WTC11 (cell line): ENCODE measurements at regions not wholly inside any gene's neighbourhood (a gene's known extent, or its start where the extent isn't known, plus 50 kb on each side); places are given as distances from the start of the nearest gene placed in this dataset.

Source experiments
- ATAC-seq: fragments of 200-7000 bp; cut with Tn5 transposase; 2 replicates; pipeline ENCODE4 v1.10.0; 2021; ENCODE audit warnings: mild to moderate bottlenecking, moderate library complexity
- CTCF ChIA-PET: fragments of 300-600 bp; sonication (Branson Sonifier 250); formaldehyde crosslinking; loops from one replicate; lab custom pipeline; 2021; ENCODE audit warnings: antibody characterized with exemption; lab: Charles Lee
- POLR2A ChIA-PET: fragments of 350-600 bp; sonication (Branson Sonifier 250); formaldehyde crosslinking; loops from one replicate; lab custom pipeline; 2021; ENCODE audit warnings: antibody characterized with exemption; lab: Charles Lee
- DNase-seq: peaks from one replicate; pipeline ENCODE4 v3.0.0; 2021; ENCODE audit warnings: low spot score
- H3K27ac Mint-ChIP-seq: 2 replicates; pipeline ENCODE4 v1.8.0; 2021; ENCODE audit warnings: mixed read lengths
- H3K27me3 Mint-ChIP-seq: 2 replicates; pipeline ENCODE4 v1.8.0; 2021; ENCODE audit warnings: low read depth, mild to moderate bottlenecking, moderate library complexity, mixed read lengths
- H3K36me3 Mint-ChIP-seq: 2 replicates; pipeline ENCODE4 v1.8.0; 2021; ENCODE audit warnings: mixed read lengths
- H3K4me1 Mint-ChIP-seq: 2 replicates; pipeline ENCODE4 v1.8.0; 2022; ENCODE audit warnings: mixed read lengths
- H3K4me3 Mint-ChIP-seq: 2 replicates; pipeline ENCODE4 v1.8.0; 2021; ENCODE audit warnings: mild to moderate bottlenecking, moderate library complexity, mixed read lengths
- H3K9me3 Mint-ChIP-seq: 2 replicates; pipeline ENCODE4 v1.8.0; 2021; ENCODE audit warnings: mixed read lengths
- ARID4B ChIP-seq: sonication (generic); formaldehyde crosslinking; IDR thresholded peaks from 2 replicates; pipeline ENCODE4 v1.8.0; 2023; ENCODE audit warnings: missing genetic modification reagents, mild to moderate bottlenecking, borderline replicate concordance
- ATF6 ChIP-seq: sonication (generic); formaldehyde crosslinking; IDR thresholded peaks from 2 replicates; pipeline ENCODE4 v1.8.1; 2023; ENCODE audit warnings: mild to moderate bottlenecking, missing genetic modification reagents
- CREM ChIP-seq: sonication (generic); formaldehyde crosslinking; IDR thresholded peaks from 2 replicates; pipeline ENCODE4 v1.8.1; 2022; ENCODE audit warnings: mild to moderate bottlenecking, missing genetic modification reagents, moderate library complexity
- ETV6 ChIP-seq: sonication (generic); formaldehyde crosslinking; IDR thresholded peaks from 2 replicates; pipeline ENCODE4 v1.8.1; 2022; ENCODE audit warnings: mild to moderate bottlenecking, missing genetic modification reagents
- FOXK1 ChIP-seq: sonication (generic); formaldehyde crosslinking; IDR thresholded peaks from 2 replicates; pipeline ENCODE4 v1.8.0; 2022; ENCODE audit warnings: mild to moderate bottlenecking, moderate library complexity, missing genetic modification reagents
- FOXP1 ChIP-seq: sonication (generic); formaldehyde crosslinking; IDR thresholded peaks from 2 replicates; pipeline ENCODE4 v1.8.0; 2022; ENCODE audit warnings: missing genetic modification reagents, mild to moderate bottlenecking, moderate library complexity, borderline replicate concordance
- JAZF1 ChIP-seq: fragments of 250-450 bp; sonication (Bioruptor Pico); IDR thresholded peaks from 2 replicates; pipeline ENCODE4 v1.9.0; 2021; ENCODE audit warnings: moderate library complexity, mild to moderate bottlenecking, inconsistent platforms
- NFE2L1 ChIP-seq: sonication (generic); formaldehyde crosslinking; IDR thresholded peaks from 2 replicates; pipeline ENCODE4 v1.8.1; 2023; ENCODE audit warnings: missing genetic modification reagents
- OVOL2 ChIP-seq: fragments of 250-450 bp; sonication (Bioruptor Pico); IDR thresholded peaks from 2 replicates; pipeline ENCODE4 v1.9.0; 2021; ENCODE audit warnings: mild to moderate bottlenecking, borderline replicate concordance
- RORB ChIP-seq: fragments of 250-450 bp; sonication (Bioruptor Pico); IDR thresholded peaks from 2 replicates; pipeline ENCODE4 v1.9.0; 2021; ENCODE audit warnings: mild to moderate bottlenecking
- STAT6 ChIP-seq: sonication (generic); formaldehyde crosslinking; conservative IDR thresholded peaks from 2 replicates; pipeline ENCODE4 v1.8.1; 2023; ENCODE audit warnings: mild to moderate bottlenecking, low read depth, missing genetic modification reagents, moderate library complexity
- TCF7 ChIP-seq: sonication (generic); formaldehyde crosslinking; IDR thresholded peaks from 2 replicates; pipeline ENCODE4 v1.8.0; 2022; ENCODE audit warnings: mild to moderate bottlenecking, low read depth, missing genetic modification reagents, moderate library complexity
- ZBTB21 ChIP-seq: sonication (generic); formaldehyde crosslinking; IDR thresholded peaks from 2 replicates; pipeline ENCODE4 v1.8.1; 2023; ENCODE audit warnings: mild to moderate bottlenecking, missing genetic modification reagents, borderline replicate concordance
- TF ChIP-seq, protein P1 (sequence below): sonication (generic); formaldehyde crosslinking; IDR thresholded peaks from 2 replicates; pipeline ENCODE4 v1.8.1; 2022; ENCODE audit warnings: low read depth, missing genetic modification reagents, borderline replicate concordance

DNA sequence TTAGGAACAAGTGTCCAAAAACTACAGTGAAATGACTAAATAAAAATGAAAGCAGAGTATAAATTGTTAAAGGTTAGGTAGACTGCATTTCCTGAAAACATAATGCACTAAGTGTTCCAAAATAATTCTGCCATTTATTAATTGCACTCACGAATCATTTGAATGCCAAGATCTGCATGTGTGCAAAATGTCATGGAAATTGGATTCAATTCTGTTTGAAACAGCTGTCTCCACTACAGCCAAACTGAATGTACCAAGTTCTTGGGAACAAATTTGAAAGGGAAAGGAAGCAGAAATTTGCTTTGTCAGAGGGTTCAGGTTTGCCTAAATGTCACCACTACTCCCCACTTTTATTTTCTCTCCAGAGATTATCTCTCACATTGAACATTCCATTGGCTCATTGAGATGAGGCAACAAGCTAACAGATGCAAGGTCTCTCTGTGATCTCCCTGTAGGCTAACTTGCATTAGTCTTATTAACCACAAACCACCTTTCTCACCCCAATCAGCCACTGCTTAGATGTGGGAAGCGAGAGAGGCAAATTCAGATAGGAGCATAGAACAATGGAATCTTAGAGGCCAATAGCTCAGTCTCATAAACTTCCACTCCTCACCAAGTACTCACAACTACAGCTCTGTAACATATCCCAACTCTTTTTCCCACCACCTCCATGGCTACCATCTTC lies 226.6 kb downstream of the KDR start (continued):
- no peak for TF ChIP-seq ARID4B (CRISPR knock-in tag)
- TF ChIP-seq, protein P1, sequence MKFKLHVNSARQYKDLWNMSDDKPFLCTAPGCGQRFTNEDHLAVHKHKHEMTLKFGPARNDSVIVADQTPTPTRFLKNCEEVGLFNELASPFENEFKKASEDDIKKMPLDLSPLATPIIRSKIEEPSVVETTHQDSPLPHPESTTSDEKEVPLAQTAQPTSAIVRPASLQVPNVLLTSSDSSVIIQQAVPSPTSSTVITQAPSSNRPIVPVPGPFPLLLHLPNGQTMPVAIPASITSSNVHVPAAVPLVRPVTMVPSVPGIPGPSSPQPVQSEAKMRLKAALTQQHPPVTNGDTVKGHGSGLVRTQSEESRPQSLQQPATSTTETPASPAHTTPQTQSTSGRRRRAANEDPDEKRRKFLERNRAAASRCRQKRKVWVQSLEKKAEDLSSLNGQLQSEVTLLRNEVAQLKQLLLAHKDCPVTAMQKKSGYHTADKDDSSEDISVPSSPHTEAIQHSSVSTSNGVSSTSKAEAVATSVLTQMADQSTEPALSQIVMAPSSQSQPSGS (CRISPR knock-in tag), result no peak
- TF ChIP-seq FOXK1 (CRISPR knock-in tag), result no peak
- no peak for TF ChIP-seq FOXP1 (CRISPR knock-in tag)
- TF ChIP-seq RORB, result no peak
- no peak for TF ChIP-seq NFE2L1
- TF ChIP-seq STAT6 (CRISPR knock-in tag), result no peak
- TF ChIP-seq CREM (CRISPR knock-in tag), result no peak
- no peak for TF ChIP-seq OVOL2 (CRISPR knock-in tag)
- TF ChIP-seq JAZF1, result no peak

- Mint-ChIP-seq H3K27ac (no peak overlapping the region), H3K36me3 (no peaks in the 10 kb centered on the region), H3K4me3 (no peak overlapping the region), H3K4me1 (no peaks in the 10 kb centered on the region), H3K27me3 (no peaks in the 10 kb centered on the region), H3K9me3 (no peaks in the 10 kb centered on the region)
- ATAC-seq (no peak), DNase-seq (no peak)
- ChIA-PET POLR2A (no interaction called here), CTCF (no interaction called here)
- TF ChIP-seq ATF6, result no peak
- TF ChIP-seq ETV6, result no peak
- no peak for TF ChIP-seq TCF7 (CRISPR knock-in tag)
- TF ChIP-seq JAZF1, result no peak
- no peak for TF ChIP-seq ZBTB21 (CRISPR knock-in tag)
Measured at GRCh38 chr4:54898056-54898562, 227.3 kb downstream of the KDR start.
